ENCODE measurements at regions not wholly inside any gene's neighbourhood (a gene's known extent, or its start where the extent isn't known, plus 50 kb on each side); places are given as distances from the start of the nearest gene placed in this dataset.

DNA sequence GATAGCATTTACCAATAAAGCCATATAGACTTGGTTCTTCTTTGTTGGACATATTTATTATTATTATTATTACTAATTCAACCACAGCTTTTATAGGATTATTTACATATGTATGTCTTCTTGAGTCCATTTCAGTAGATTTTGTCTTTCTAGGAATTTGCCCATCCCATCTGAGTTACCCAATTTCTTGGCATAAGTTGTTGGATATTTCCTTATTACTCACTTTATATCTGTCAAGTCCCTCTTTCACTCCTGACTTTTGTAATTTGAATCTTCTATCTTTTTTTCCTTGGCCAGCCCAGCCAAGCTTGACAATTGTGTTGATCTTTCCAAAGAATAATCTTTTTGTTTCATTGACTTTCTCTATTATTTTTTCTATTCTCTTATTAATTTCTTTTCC lies 543.7 kb downstream of the SUCLG1 start:
- TF ChIP-seq EZH2phosphoT487 (IDR thresholded peaks at IDR 0.05; ENCODE audit: borderline replicate concordance), result no peak
- TF ChIP-seq, protein P1, sequence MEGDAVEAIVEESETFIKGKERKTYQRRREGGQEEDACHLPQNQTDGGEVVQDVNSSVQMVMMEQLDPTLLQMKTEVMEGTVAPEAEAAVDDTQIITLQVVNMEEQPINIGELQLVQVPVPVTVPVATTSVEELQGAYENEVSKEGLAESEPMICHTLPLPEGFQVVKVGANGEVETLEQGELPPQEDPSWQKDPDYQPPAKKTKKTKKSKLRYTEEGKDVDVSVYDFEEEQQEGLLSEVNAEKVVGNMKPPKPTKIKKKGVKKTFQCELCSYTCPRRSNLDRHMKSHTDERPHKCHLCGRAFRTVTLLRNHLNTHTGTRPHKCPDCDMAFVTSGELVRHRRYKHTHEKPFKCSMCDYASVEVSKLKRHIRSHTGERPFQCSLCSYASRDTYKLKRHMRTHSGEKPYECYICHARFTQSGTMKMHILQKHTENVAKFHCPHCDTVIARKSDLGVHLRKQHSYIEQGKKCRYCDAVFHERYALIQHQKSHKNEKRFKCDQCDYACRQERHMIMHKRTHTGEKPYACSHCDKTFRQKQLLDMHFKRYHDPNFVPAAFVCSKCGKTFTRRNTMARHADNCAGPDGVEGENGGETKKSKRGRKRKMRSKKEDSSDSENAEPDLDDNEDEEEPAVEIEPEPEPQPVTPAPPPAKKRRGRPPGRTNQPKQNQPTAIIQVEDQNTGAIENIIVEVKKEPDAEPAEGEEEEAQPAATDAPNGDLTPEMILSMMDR (conservative IDR thresholded peaks at IDR 0.05; ENCODE audit: low read length), result no peak

All from Loucy (cell line).